H1 (cell line): ENCODE measurements at regions not wholly inside any gene's neighbourhood (a gene's known extent, or its start where the extent isn't known, plus 50 kb on each side); places are given as distances from the start of the nearest gene placed in this dataset.

Experiments used
- CHD1 ChIP-seq: IDR thresholded peaks from 2 replicates; pipeline ENCODE4 v1.6.1; 2012; ENCODE audit warnings: low read depth, low read length, improper control_type of control experiment
- TF ChIP-seq, protein P1 (sequence below): IDR thresholded peaks from 2 replicates; pipeline ENCODE4 v1.6.1; 2011; ENCODE audit warnings: low read length, improper control_type of control experiment
- TF ChIP-seq, protein P2 (sequence below), 3 experiments: IDR thresholded peaks; 1 replicate in 2 of 3; 2 replicates in 1 of 3; pipeline versions ENCODE4 v1.5.1 to v1.6.1; 2011; ENCODE audit warnings: low read length in 3 of 3, mild to moderate bottlenecking in 3 of 3, inconsistent platforms in 2 of 3, low read depth in 1 of 3, moderate library complexity in 1 of 3; ENCODE audit not compliant: insufficient read depth in 1 of 3; ENCODE audit errors: control extremely low read depth in 1 of 3

GRCh38 chr14:44791730-44792129, 170.0 kb downstream of the KLHL28 start:
- no peak for TF ChIP-seq CHD1
- TF ChIP-seq, protein P1, sequence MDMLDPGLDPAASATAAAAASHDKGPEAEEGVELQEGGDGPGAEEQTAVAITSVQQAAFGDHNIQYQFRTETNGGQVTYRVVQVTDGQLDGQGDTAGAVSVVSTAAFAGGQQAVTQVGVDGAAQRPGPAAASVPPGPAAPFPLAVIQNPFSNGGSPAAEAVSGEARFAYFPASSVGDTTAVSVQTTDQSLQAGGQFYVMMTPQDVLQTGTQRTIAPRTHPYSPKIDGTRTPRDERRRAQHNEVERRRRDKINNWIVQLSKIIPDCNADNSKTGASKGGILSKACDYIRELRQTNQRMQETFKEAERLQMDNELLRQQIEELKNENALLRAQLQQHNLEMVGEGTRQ = no peak
- TF ChIP-seq, protein P2, sequence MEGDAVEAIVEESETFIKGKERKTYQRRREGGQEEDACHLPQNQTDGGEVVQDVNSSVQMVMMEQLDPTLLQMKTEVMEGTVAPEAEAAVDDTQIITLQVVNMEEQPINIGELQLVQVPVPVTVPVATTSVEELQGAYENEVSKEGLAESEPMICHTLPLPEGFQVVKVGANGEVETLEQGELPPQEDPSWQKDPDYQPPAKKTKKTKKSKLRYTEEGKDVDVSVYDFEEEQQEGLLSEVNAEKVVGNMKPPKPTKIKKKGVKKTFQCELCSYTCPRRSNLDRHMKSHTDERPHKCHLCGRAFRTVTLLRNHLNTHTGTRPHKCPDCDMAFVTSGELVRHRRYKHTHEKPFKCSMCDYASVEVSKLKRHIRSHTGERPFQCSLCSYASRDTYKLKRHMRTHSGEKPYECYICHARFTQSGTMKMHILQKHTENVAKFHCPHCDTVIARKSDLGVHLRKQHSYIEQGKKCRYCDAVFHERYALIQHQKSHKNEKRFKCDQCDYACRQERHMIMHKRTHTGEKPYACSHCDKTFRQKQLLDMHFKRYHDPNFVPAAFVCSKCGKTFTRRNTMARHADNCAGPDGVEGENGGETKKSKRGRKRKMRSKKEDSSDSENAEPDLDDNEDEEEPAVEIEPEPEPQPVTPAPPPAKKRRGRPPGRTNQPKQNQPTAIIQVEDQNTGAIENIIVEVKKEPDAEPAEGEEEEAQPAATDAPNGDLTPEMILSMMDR (IDR thresholded peaks at IDR 0.05; ENCODE audit: control extremely low read depth in 1 of 3, insufficient read depth in 1 of 3, low read depth in 1 of 3, low read length in 3 of 3) = no peak
